Activated CD4-positive, alpha-beta T cell treated with anti-CD3 and anti-CD28 coated beads, Interleukin-2, amount 50 U/mL, for 1 hour (primary cell): ENCODE measurements at regions not wholly inside any gene's neighbourhood (a gene's known extent, or its start where the extent isn't known, plus 50 kb on each side); places are given as distances from the start of the nearest gene placed in this dataset.

Experiments used
- DNase-seq: peaks from one replicate; pipeline ENCODE4 v3.0.0-alpha.2; 2020

- DNase-seq, result no peak
Measured at GRCh38 chr7:98679741-98680140, 62.7 kb downstream of the NPTX2 start.

GRCh38 chr7:98681511-98681910 lies 64.4 kb downstream of the NPTX2 start:
- no peak for DNase-seq

- DNase-seq, result no peak
Measured at GRCh38 chr7:98681951-98682350, 64.9 kb downstream of the NPTX2 start.

GRCh38 chr7:98683514-98683913 lies 66.4 kb downstream of the NPTX2 start:
- no peak for DNase-seq

GRCh38 chr7:98685541-98685940 lies 68.5 kb downstream of the NPTX2 start:
- no peak for DNase-seq

GRCh38 chr7:98686466-98687080 lies 69.5 kb downstream of the NPTX2 start:
- no peak for DNase-seq

GRCh38 chr7:98687111-98687751 lies 70.1 kb downstream of the NPTX2 start:
- no peak for DNase-seq

- DNase-seq, result no peak
Measured at GRCh38 chr7:98691619-98692018, 74.5 kb downstream of the NPTX2 start.

GRCh38 chr7:98697083-98697482 lies 80.0 kb downstream of the NPTX2 start:
- DNase-seq, result no peak

GRCh38 chr7:98697485-98698240 lies 80.6 kb downstream of the NPTX2 start:
- DNase-seq, result no peak

- DNase-seq, result no peak
Measured at GRCh38 chr7:98698976-98699375, 81.9 kb downstream of the NPTX2 start.

- DNase-seq, result no peak
Measured at GRCh38 chr7:98700533-98700932, 83.4 kb downstream of the NPTX2 start.

GRCh38 chr7:98701372-98701771 lies 84.3 kb downstream of the NPTX2 start:
- no peak for DNase-seq

GRCh38 chr7:98702021-98702420 lies 84.9 kb downstream of the NPTX2 start:
- DNase-seq, result no peak

- DNase-seq, result no peak
Measured at GRCh38 chr7:98703916-98704315, 86.8 kb downstream of the NPTX2 start.

GRCh38 chr7:98705626-98706025 lies 88.5 kb downstream of the NPTX2 start:
- no peak for DNase-seq

GRCh38 chr7:98707076-98707475 lies 90.0 kb downstream of the NPTX2 start:
- DNase-seq, result no peak

GRCh38 chr7:98711945-98712344 lies 94.9 kb downstream of the NPTX2 start:
- DNase-seq, result no peak

GRCh38 chr7:98713165-98713810 lies 96.2 kb downstream of the NPTX2 start:
- DNase-seq, result no peak

- DNase-seq, result no peak
Measured at GRCh38 chr7:98719396-98719795, 102.3 kb downstream of the NPTX2 start.

GRCh38 chr7:98722402-98722801 lies 105.3 kb downstream of the NPTX2 start:
- no peak for DNase-seq

GRCh38 chr7:98724591-98724990 lies 107.5 kb downstream of the NPTX2 start:
- no peak for DNase-seq

GRCh38 chr7:98727146-98727709 lies 110.1 kb downstream of the NPTX2 start:
- DNase-seq, result no peak
